ENCODE measurements at regions not wholly inside any gene's neighbourhood (a gene's known extent, or its start where the extent isn't known, plus 50 kb on each side); places are given as distances from the start of the nearest gene placed in this dataset.

- Histone ChIP-seq H3K36me3 (ENCODE audit: control insufficient read depth in 4 of 4, insufficient read depth in 3 of 4, low read depth in 1 of 4, low read length in 3 of 4) (no peaks in the 10 kb centered on the region), H3K9ac (ENCODE audit: low read depth in 1 of 2, low read length in 2 of 2) (no peak overlapping the region), H3K4me3 (ENCODE audit: low read depth in 1 of 3, low read length in 3 of 3) (no peak overlapping the region), H3K27me3 (ENCODE audit: control insufficient read depth in 4 of 4, insufficient read depth in 4 of 4, low read length in 3 of 4) (no peaks in the 10 kb centered on the region), H3K27ac (ENCODE audit: low read depth in 1 of 2, low read length in 2 of 2) (no peak overlapping the region), H3K4me1 (ENCODE audit: control insufficient read depth in 4 of 4, insufficient read depth in 4 of 4, low read length in 3 of 4) (peaks cover 0 to 4% (median 3%) of the 10 kb centered on the region in 4 donors), H3K9me3 (ENCODE audit: control insufficient read depth in 4 of 4, low read length in 3 of 4) (no peaks in the 10 kb centered on the region)
- DNase-seq (ENCODE audit: low spot score), result no peak
- no peak for TF ChIP-seq TAF1 (conservative IDR thresholded peaks at IDR 0.05)
- no peak for TF ChIP-seq YY1 (IDR thresholded peaks at IDR 0.05)
- TF ChIP-seq SP1 (IDR thresholded peaks at IDR 0.05), result no peak
- no peak for TF ChIP-seq FOXA1 (IDR thresholded peaks at IDR 0.05)
- no peak for TF ChIP-seq FOXA2 (IDR thresholded peaks at IDR 0.05)
- 90% methylated on average over 20 of the region's 20 CpGs for WGBS
Observed at GRCh38 chr2:3042601-3043585, 334.7 kb downstream of the EIPR1 start.

- no peaks in the 10 kb centered on the region for H3K27me3 ChIP-seq (ENCODE audit: control insufficient read depth in 4 of 4, insufficient read depth in 4 of 4, low read length in 3 of 4)
- WGBS, result 81% methylated on average over 25 of the region's 25 CpGs
- H3K4me1 ChIP-seq (ENCODE audit: control insufficient read depth in 4 of 4, insufficient read depth in 4 of 4, low read length in 3 of 4), result peaks cover 0 to 4% (median 3%) of the 10 kb centered on the region in 4 donors
- H3K27ac ChIP-seq (ENCODE audit: low read depth in 1 of 2, low read length in 2 of 2), result no peak overlapping the region
- no peaks in the 10 kb centered on the region for H3K36me3 ChIP-seq (ENCODE audit: control insufficient read depth in 4 of 4, insufficient read depth in 3 of 4, low read depth in 1 of 4, low read length in 3 of 4)
- DNase-seq (ENCODE audit: low spot score), result no peak
- H3K9me3 ChIP-seq (ENCODE audit: control insufficient read depth in 4 of 4, low read length in 3 of 4), result no peaks in the 10 kb centered on the region
- H3K4me3 ChIP-seq (ENCODE audit: low read depth in 1 of 3, low read length in 3 of 3), result no peak overlapping the region
- H3K9ac ChIP-seq (ENCODE audit: low read depth in 1 of 2, low read length in 2 of 2), result no peak overlapping the region
- no peak for TF ChIP-seq NR2F2 (IDR thresholded peaks at IDR 0.05)
- no peak for TF ChIP-seq YY1 (IDR thresholded peaks at IDR 0.05)
- TF ChIP-seq SP1 (IDR thresholded peaks at IDR 0.05), result no peak
Observed at GRCh38 chr2:3041841-3042600, 335.6 kb downstream of the EIPR1 start.

- DNase-seq (ENCODE audit: low spot score), result no peak
- Histone ChIP-seq H3K4me1 (ENCODE audit: control insufficient read depth in 4 of 4, insufficient read depth in 4 of 4, low read length in 3 of 4) (peaks cover 0 to 4% (median 3%) of the 10 kb centered on the region in 4 donors), H3K4me3 (ENCODE audit: low read depth in 1 of 3, low read length in 3 of 3) (no peak overlapping the region), H3K27ac (ENCODE audit: low read depth in 1 of 2, low read length in 2 of 2) (no peak overlapping the region), H3K9me3 (ENCODE audit: control insufficient read depth in 4 of 4, low read length in 3 of 4) (no peaks in the 10 kb centered on the region), H3K9ac (ENCODE audit: low read depth in 1 of 2, low read length in 2 of 2) (no peak overlapping the region), H3K27me3 (ENCODE audit: control insufficient read depth in 4 of 4, insufficient read depth in 4 of 4, low read length in 3 of 4) (no peaks in the 10 kb centered on the region), H3K36me3 (ENCODE audit: control insufficient read depth in 4 of 4, insufficient read depth in 3 of 4, low read depth in 1 of 4, low read length in 3 of 4) (no peaks in the 10 kb centered on the region)
- 92% methylated on average over 17 of the region's 17 CpGs for WGBS
- TF ChIP-seq REST (IDR thresholded peaks at IDR 0.05), result no peak
- no peak for TF ChIP-seq HNF4G (IDR thresholded peaks at IDR 0.05)
- TF ChIP-seq ZBTB33 (IDR thresholded peaks at IDR 0.05), result no peak
- no peak for TF ChIP-seq CTCF (IDR thresholded peaks at IDR 0.05; ENCODE audit: low read depth, low read length, missing input control)
- TF ChIP-seq GABPA (IDR thresholded peaks at IDR 0.05 in 1 of 2, conservative IDR thresholded peaks at IDR 0.05 in 1 of 2), result no peak
- TF ChIP-seq FOXA2 (IDR thresholded peaks at IDR 0.05), result no peak
- TF ChIP-seq YY1 (IDR thresholded peaks at IDR 0.05), result no peak
- no peak for TF ChIP-seq RXRA (IDR thresholded peaks at IDR 0.05)
- no peak for TF ChIP-seq EGR1 (IDR thresholded peaks at IDR 0.05; ENCODE audit: low read depth in 2 of 2)
- no peak for TF ChIP-seq SP1 (IDR thresholded peaks at IDR 0.05)
- TF ChIP-seq MAX (IDR thresholded peaks at IDR 0.05), result no peak
- no peak for TF ChIP-seq NR2F2 (IDR thresholded peaks at IDR 0.05)
- TF ChIP-seq TAF1 (conservative IDR thresholded peaks at IDR 0.05), result no peak
- TF ChIP-seq RAD21 (IDR thresholded peaks at IDR 0.05), result no peak
- no peak for TF ChIP-seq HNF4A (conservative IDR thresholded peaks at IDR 0.05)
- TF ChIP-seq JUND (IDR thresholded peaks at IDR 0.05), result no peak
- TF ChIP-seq FOXA1 (IDR thresholded peaks at IDR 0.05), result no peak
- TF ChIP-seq ATF3 (IDR thresholded peaks at IDR 0.05), result no peak
Observed at GRCh38 chr2:3041246-3041645, 336.4 kb downstream of the EIPR1 start.

Data from liver (tissue), 8 donors.